ENCODE measurements at regions not wholly inside any gene's neighbourhood (a gene's known extent, or its start where the extent isn't known, plus 50 kb on each side); places are given as distances from the start of the nearest gene placed in this dataset.
A peak's percentile ranks its signal among the peaks of the same experiment; 100 is the strongest.

DNA sequence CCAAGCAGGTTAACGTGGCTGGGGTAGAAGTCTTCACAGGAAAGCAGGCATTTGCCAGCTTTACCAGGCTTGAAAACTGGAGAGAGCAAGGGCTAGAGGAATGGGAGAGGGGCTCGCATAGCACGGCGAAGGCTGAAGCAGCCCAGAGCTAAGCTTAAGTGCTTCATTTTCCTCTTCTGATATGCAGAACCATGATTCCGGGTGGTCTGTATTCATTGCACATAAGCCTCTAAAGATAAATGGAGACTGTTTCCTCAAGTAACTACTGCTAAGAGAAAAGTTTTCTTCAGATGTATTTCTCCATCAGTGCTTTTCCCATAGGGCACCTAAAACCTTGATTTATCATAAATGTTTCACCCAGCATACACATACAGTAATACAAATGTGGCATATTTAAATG is 414.1 kb downstream of the MLLT3 start:
- no peak for DNase-seq (ENCODE audit: low read depth in 1 of 2, low spot score in 1 of 2)
- TF ChIP-seq JUND (IDR thresholded peaks at IDR 0.05; ENCODE audit: low read depth) = no peak
- in situ Hi-C loops (cut with HindIII; ENCODE audit: low pct_unique_long_range_greater_than_20kb, low sequenced_read_pairs) = no loop called here

GRCh38 chr9:20207176-20207575 is 415.1 kb downstream of the MLLT3 start:
- TF ChIP-seq JUND (IDR thresholded peaks at IDR 0.05; ENCODE audit: low read depth) = no peak
- no peak for DNase-seq (ENCODE audit: low read depth in 1 of 2, low spot score in 1 of 2)
- in situ Hi-C loops (cut with HindIII; ENCODE audit: low pct_unique_long_range_greater_than_20kb, low sequenced_read_pairs) = no loop called here

GRCh38 chr9:20205821-20206220 is 416.5 kb downstream of the MLLT3 start:
- no peak for TF ChIP-seq JUND (IDR thresholded peaks at IDR 0.05; ENCODE audit: low read depth)
- in situ Hi-C loops (cut with HindIII; ENCODE audit: low pct_unique_long_range_greater_than_20kb, low sequenced_read_pairs) = no loop called here
- no peak for DNase-seq (ENCODE audit: low read depth in 1 of 2, low spot score in 1 of 2)

DNA sequence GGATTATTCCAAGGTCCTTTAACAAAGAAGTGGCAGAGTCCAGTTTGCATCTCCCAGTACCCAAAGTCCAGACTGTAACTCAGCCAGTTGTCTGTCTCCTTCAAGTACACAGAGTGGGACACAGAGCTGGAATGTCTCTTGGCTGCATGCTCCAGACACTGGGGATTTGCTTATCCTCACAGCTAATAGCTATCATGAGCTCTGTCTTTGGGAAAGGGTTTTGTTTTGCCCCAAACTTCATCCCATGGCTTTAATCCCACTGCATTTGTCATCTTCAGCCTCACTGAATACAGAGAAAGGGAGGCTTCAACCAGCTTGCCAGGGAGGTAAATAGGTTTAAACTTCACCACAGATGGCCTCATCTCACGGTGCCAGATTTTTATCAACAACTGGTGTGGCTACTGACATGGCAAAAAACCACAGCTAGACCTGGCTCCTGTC is 412.2 kb upstream of the SLC24A2 start:
- in situ Hi-C loops (cut with HindIII; ENCODE audit: low pct_unique_long_range_greater_than_20kb, low sequenced_read_pairs) = no loop called here
- no peak for TF ChIP-seq JUND (IDR thresholded peaks at IDR 0.05; ENCODE audit: low read depth)

DNA sequence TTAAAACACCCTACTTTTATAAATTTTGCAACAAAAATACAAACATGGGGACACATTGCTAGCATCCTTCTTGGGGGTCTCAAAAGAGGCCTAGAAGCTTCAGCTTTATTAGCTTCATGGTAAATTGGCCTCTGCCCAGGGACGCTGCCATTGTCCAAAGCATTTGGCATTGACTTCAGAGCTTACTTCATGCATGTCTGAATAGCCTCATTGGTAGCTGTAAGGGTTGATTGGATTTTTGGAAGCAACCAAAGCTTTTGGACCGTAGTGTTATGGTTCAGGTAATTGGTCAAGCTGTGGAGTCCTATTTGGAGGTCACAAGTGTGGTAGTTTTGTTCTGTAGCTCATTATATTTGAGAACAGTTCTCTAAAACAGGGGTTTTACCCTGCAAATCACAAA is 411.7 kb upstream of the SLC24A2 start:
- in situ Hi-C loops (cut with HindIII; ENCODE audit: low pct_unique_long_range_greater_than_20kb, low sequenced_read_pairs) = no loop called here
- TF ChIP-seq JUND (IDR thresholded peaks at IDR 0.05; ENCODE audit: low read depth) = no peak
- no peak for DNase-seq (ENCODE audit: low read depth in 1 of 2, low spot score in 1 of 2)

More for the DNA sequence above, 412.2 kb upstream of the SLC24A2 start:
- no peak for DNase-seq (ENCODE audit: low read depth in 1 of 2, low spot score in 1 of 2)

GRCh38 chr9:20199111-20199510 is 410.3 kb upstream of the SLC24A2 start:
- DNase-seq (ENCODE audit: low read depth in 1 of 2, low spot score in 1 of 2) = no peak
- in situ Hi-C loops (cut with HindIII; ENCODE audit: low pct_unique_long_range_greater_than_20kb, low sequenced_read_pairs) = no loop called here
- no peak for TF ChIP-seq JUND (IDR thresholded peaks at IDR 0.05; ENCODE audit: low read depth)

GRCh38 chr9:20197976-20198685 is 409.3 kb upstream of the SLC24A2 start:
- DNase-seq (ENCODE audit: low read depth in 1 of 2, low spot score in 1 of 2) = peak; percentile 12 to 81
- in situ Hi-C loops (cut with HindIII; ENCODE audit: low pct_unique_long_range_greater_than_20kb, low sequenced_read_pairs) = no loop called here
- TF ChIP-seq JUND (IDR thresholded peaks at IDR 0.05; ENCODE audit: low read depth) = no peak

DNA sequence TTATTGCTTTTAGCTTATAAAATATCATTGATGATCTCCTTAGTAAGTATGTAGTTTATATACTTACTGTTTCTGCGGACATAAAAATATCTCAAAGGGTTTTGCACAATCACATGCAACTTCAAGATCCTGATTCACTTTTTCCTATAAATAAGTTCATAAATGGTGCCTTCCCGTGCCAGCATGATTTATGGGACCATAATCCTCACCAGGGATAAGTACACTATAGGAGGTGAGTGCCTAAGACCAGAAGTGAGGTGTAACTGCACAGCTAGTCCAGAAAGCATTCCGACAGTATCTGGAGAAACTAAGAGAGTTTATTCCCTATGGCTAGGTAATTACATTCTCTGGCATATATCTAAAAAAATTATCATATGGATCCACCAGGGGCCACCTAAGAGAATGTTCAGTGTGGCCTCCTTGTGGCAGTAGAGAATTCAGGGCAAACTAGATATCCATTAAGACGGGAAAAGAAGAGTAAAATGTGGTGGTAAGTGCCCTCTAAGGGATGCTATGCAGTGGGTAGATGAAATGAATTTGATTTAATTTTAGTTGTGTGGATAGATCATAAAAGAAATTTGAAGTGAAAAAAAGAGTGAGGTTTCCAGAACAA is 402.5 kb upstream of the SLC24A2 start:
- in situ Hi-C loops (cut with HindIII; ENCODE audit: low pct_unique_long_range_greater_than_20kb, low sequenced_read_pairs) = no loop called here
- peak in 1 of 2 experiments; percentile 33 for DNase-seq (ENCODE audit: low read depth in 1 of 2, low spot score in 1 of 2)
- no peak for TF ChIP-seq JUND (IDR thresholded peaks at IDR 0.05; ENCODE audit: low read depth)

GRCh38 chr9:20189871-20190270 is 401.0 kb upstream of the SLC24A2 start:
- TF ChIP-seq JUND (IDR thresholded peaks at IDR 0.05; ENCODE audit: low read depth) = no peak
- in situ Hi-C loops (cut with HindIII; ENCODE audit: low pct_unique_long_range_greater_than_20kb, low sequenced_read_pairs) = no loop called here
- DNase-seq (ENCODE audit: low read depth in 1 of 2, low spot score in 1 of 2) = no peak

- TF ChIP-seq JUND (IDR thresholded peaks at IDR 0.05; ENCODE audit: low read depth) = no peak
- DNase-seq (ENCODE audit: low read depth in 1 of 2, low spot score in 1 of 2) = no peak
- in situ Hi-C loops (cut with HindIII; ENCODE audit: low pct_unique_long_range_greater_than_20kb, low sequenced_read_pairs) = no loop called here
Measured at GRCh38 chr9:20188616-20189369, 400.0 kb upstream of the SLC24A2 start.

DNA sequence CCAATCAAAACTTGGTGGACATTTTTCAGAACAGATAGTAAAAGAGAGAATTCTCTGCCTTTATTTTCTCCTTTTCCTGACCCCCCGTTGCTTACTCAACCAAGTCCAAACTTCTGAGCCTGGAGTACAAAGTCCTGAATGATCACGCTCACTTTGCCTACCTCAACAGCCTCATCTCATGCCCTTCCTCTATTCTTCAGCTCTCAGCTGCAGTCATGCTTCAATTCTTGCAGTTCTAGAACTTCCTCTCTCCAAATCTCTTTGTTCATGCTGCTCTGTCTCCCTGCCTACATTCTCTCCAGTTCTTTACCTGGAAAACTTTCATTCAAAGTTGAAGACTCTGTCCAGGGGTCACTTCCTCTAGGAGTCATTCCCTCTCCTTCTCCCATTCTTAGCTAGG is 398.5 kb upstream of the SLC24A2 start:
- DNase-seq (ENCODE audit: low read depth in 1 of 2, low spot score in 1 of 2) = no peak
- no peak for TF ChIP-seq JUND (IDR thresholded peaks at IDR 0.05; ENCODE audit: low read depth)
- in situ Hi-C loops (cut with HindIII; ENCODE audit: low pct_unique_long_range_greater_than_20kb, low sequenced_read_pairs) = no loop called here

GRCh38 chr9:20186823-20187222 is 398.0 kb upstream of the SLC24A2 start:
- in situ Hi-C loops (cut with HindIII; ENCODE audit: low pct_unique_long_range_greater_than_20kb, low sequenced_read_pairs) = no loop called here
- no peak for TF ChIP-seq JUND (IDR thresholded peaks at IDR 0.05; ENCODE audit: low read depth)
- DNase-seq (ENCODE audit: low read depth in 1 of 2, low spot score in 1 of 2) = no peak

DNA sequence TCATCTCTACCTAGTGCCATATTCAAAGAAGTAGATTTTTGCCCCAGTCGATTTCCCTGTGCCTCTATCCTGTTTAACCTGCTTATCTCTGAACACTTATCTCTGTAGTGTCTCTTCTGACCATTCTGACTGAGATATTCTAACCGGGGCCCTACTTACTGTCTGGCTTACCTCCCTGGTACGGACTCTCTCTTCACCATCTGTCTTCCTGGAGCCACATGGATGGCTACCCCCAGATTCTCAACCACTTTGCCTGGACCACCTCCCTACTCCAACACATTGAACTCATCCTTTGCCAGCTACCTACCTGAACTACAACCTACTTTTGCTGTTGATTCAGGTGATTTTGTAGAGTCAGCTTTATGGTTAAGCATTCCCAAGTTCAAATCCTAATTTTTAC is 397.4 kb upstream of the SLC24A2 start:
- no peak for TF ChIP-seq JUND (IDR thresholded peaks at IDR 0.05; ENCODE audit: low read depth)
- in situ Hi-C loops (cut with HindIII; ENCODE audit: low pct_unique_long_range_greater_than_20kb, low sequenced_read_pairs) = no loop called here
- no peak for DNase-seq (ENCODE audit: low read depth in 1 of 2, low spot score in 1 of 2)
